HL-60 (cell line): ENCODE measurements at regions not wholly inside any gene's neighbourhood (a gene's known extent, or its start where the extent isn't known, plus 50 kb on each side); places are given as distances from the start of the nearest gene placed in this dataset.

Source experiments
- DNase-seq, 2 experiments: peaks; one replicate each; pipeline ENCODE4 v3.0.0-alpha.2; 2010 to 2020; ENCODE audit warnings: low read depth in 1 of 2, low spot score in 1 of 2
- H3K27ac ChIP-seq: fragments of 250-450 bp; sonication (Bioruptor Pico); replicated peaks from 2 replicates; pipeline ENCODE4 v1.5.1; 2020; ENCODE audit warnings: mild to moderate bottlenecking, moderate library complexity
- H3K27me3 ChIP-seq: fragments of 250-450 bp; sonication (Bioruptor Pico); 2 replicates; pipeline ENCODE4 v1.5.1; 2021; ENCODE audit warnings: mild to moderate bottlenecking, moderate library complexity; ENCODE audit not compliant: insufficient read depth, poor library complexity, severe bottlenecking
- H3K4me3 ChIP-seq: replicated peaks from 2 replicates; pipeline ENCODE4 v1.5.1; 2011; ENCODE audit warnings: mild to moderate bottlenecking, control low read depth, low read length; ENCODE audit not compliant: insufficient read depth
- GABPA ChIP-seq: IDR thresholded peaks from 2 replicates; pipeline ENCODE4 v1.6.1; 2012; ENCODE audit warnings: low read depth
- POLR2AphosphoS5 ChIP-seq: IDR thresholded peaks from 2 replicates; pipeline ENCODE4 v1.6.1; 2012; ENCODE audit warnings: low read depth
- SPI1 ChIP-seq: IDR thresholded peaks from 2 replicates; pipeline ENCODE4 v1.6.1; 2012; ENCODE audit warnings: low read depth, mild to moderate bottlenecking, borderline replicate concordance
- TF ChIP-seq, protein P1 (sequence below): IDR thresholded peaks from one replicate; pipeline ENCODE4 v1.5.1; 2011; ENCODE audit warnings: low read length, control low read depth, inconsistent platforms; ENCODE audit not compliant: insufficient read depth
- TF ChIP-seq, protein P2 (sequence below): IDR thresholded peaks from 2 replicates; pipeline ENCODE4 v1.6.1; 2012; ENCODE audit warnings: low read depth; ENCODE audit not compliant: insufficient replicate concordance

DNA sequence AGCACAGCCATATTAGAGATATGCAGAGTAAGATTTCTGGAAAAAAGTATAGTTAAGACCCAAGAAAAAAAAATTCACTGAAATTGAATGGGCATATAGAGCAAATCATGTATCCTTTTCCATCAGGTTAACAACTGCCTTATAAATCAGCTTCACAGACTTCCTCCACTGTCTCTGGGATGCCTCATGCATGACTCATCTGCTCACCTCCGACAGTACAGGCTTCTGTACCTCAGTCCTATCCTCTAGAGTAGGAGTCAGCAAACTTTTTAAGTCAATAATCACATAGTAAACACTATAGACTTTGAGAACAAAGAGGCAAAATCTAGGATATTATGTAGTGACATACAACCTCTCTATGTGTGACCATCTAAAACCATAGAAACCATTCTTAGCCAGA is 211.6 kb upstream of the SP8 start:
- no peak overlapping the region for H3K27ac ChIP-seq
- DNase-seq = no peak
- no peak for TF ChIP-seq GABPA
- no peak for TF ChIP-seq SPI1
- TF ChIP-seq POLR2AphosphoS5 = no peak
- TF ChIP-seq, protein P1, sequence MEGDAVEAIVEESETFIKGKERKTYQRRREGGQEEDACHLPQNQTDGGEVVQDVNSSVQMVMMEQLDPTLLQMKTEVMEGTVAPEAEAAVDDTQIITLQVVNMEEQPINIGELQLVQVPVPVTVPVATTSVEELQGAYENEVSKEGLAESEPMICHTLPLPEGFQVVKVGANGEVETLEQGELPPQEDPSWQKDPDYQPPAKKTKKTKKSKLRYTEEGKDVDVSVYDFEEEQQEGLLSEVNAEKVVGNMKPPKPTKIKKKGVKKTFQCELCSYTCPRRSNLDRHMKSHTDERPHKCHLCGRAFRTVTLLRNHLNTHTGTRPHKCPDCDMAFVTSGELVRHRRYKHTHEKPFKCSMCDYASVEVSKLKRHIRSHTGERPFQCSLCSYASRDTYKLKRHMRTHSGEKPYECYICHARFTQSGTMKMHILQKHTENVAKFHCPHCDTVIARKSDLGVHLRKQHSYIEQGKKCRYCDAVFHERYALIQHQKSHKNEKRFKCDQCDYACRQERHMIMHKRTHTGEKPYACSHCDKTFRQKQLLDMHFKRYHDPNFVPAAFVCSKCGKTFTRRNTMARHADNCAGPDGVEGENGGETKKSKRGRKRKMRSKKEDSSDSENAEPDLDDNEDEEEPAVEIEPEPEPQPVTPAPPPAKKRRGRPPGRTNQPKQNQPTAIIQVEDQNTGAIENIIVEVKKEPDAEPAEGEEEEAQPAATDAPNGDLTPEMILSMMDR = no peak
- TF ChIP-seq, protein P2, sequence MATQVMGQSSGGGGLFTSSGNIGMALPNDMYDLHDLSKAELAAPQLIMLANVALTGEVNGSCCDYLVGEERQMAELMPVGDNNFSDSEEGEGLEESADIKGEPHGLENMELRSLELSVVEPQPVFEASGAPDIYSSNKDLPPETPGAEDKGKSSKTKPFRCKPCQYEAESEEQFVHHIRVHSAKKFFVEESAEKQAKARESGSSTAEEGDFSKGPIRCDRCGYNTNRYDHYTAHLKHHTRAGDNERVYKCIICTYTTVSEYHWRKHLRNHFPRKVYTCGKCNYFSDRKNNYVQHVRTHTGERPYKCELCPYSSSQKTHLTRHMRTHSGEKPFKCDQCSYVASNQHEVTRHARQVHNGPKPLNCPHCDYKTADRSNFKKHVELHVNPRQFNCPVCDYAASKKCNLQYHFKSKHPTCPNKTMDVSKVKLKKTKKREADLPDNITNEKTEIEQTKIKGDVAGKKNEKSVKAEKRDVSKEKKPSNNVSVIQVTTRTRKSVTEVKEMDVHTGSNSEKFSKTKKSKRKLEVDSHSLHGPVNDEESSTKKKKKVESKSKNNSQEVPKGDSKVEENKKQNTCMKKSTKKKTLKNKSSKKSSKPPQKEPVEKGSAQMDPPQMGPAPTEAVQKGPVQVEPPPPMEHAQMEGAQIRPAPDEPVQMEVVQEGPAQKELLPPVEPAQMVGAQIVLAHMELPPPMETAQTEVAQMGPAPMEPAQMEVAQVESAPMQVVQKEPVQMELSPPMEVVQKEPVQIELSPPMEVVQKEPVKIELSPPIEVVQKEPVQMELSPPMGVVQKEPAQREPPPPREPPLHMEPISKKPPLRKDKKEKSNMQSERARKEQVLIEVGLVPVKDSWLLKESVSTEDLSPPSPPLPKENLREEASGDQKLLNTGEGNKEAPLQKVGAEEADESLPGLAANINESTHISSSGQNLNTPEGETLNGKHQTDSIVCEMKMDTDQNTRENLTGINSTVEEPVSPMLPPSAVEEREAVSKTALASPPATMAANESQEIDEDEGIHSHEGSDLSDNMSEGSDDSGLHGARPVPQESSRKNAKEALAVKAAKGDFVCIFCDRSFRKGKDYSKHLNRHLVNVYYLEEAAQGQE = no peak

DNA sequence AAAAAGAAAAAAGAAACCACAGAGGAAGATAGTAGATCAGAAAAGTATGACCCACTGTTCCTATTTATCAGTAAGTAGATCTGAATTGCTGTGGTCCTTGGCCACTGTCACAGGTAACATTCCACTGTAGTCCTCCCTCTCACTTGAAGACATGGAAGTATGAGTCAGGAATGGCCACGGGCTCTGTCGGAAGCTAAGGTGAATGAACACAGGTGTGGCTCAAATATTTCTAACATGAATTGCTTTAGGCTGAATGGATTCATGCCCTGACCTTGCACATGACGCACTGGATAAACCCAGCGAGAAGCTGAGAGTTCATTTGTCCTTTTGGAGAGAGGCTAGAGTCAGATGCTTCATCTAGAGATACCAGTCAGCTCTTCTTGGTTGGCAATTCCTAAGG is 224.5 kb upstream of the SP8 start:
- TF ChIP-seq POLR2AphosphoS5 (no peak), SPI1 (no peak), GABPA (no peak)
- TF ChIP-seq, protein P1 = no peak
- TF ChIP-seq, protein P2 = no peak
- Histone ChIP-seq H3K27ac (no peak overlapping the region), H3K4me3 (no peak overlapping the region), H3K27me3 (no peaks in the 10 kb centered on the region)
- DNase-seq = no peak

More for the DNA sequence above, 211.6 kb upstream of the SP8 start:
- H3K4me3 ChIP-seq = no peak overlapping the region
- H3K27me3 ChIP-seq = no peaks in the 10 kb centered on the region

DNA sequence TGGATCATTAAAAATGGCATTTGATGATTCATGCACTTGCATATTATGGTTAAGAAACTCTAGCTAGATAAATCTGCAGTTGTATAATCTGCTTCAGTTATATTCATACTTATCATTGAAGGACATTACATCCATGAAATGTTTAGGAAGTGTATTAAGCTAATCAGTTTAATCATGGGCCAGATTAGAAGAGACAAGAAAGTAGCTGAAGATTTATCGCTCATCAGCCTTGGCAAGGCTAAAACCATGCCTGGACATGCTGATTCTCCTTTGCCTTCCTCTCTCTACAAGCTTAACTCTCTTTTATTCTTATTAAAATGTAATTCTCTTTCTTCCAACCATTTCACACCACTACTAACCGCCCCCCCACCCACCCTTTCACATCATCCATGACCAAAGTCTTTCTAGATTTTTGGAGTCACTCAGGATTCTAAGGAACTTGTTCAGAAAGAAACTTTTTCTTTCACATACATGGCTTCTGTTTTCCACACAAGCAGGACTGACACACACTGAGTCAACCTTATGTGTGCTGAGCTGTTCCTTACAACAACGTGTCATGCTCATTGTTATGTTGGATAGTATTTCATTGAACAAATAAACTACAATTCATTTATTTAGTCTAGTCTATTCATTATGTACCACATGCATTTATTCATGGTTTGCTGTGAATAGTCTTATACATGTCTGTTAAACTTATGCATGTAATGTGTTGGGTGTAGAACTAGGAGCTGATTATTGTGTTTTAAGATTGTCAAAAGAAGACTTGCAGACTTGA is 227.3 kb upstream of the SP8 start:
- TF ChIP-seq SPI1 (no peak), GABPA (no peak), POLR2AphosphoS5 (no peak)
- TF ChIP-seq, protein P2 = no peak
- TF ChIP-seq, protein P1 = no peak
- DNase-seq = no peak
- Histone ChIP-seq H3K27me3 (no peaks in the 10 kb centered on the region), H3K27ac (no peak overlapping the region), H3K4me3 (no peak overlapping the region)
